Breast epithelium (tissue), 3 donors: ENCODE measurements at regions not wholly inside any gene's neighbourhood (a gene's known extent, or its start where the extent isn't known, plus 50 kb on each side); places are given as distances from the start of the nearest gene placed in this dataset.

ENCODE experiments used
- CTCF ChIP-seq, 3 donors: fragments of 450-650 bp; IDR thresholded peaks; one replicate each; pipeline ENCODE4 v1.5.1; 2016 to 2017; ENCODE audit warnings: antibody characterized with exemption in 3 of 3, mild to moderate bottlenecking in 3 of 3, moderate library complexity in 3 of 3
- POLR2A ChIP-seq: fragments of 450-650 bp; IDR thresholded peaks from one replicate; pipeline ENCODE4 v1.6.1; 2016; ENCODE audit warnings: antibody characterized with exemption, mild to moderate bottlenecking, moderate library complexity
- POLR2AphosphoS5 ChIP-seq, 3 donors: sonication (generic); formaldehyde crosslinking; IDR thresholded peaks; one replicate each; pipeline ENCODE4 v1.6.1; 2017; ENCODE audit warnings: antibody characterized with exemption in 3 of 3

GRCh38 chr2:238584617-238585016 is 157.9 kb downstream of the ASB1 start:
- TF ChIP-seq CTCF (IDR thresholded peaks at IDR 0.05) (no peak), POLR2A (no peak), POLR2AphosphoS5 (IDR thresholded peaks at IDR 0.05) (no peak)
